ENCODE measurements at regions not wholly inside any gene's neighbourhood (a gene's known extent, or its start where the extent isn't known, plus 50 kb on each side); places are given as distances from the start of the nearest gene placed in this dataset.

GRCh38 chr7:137166363-137166762, 177.2 kb downstream of the PTN start:
- CTCF ChIA-PET, result no interaction called here
- Histone ChIP-seq H3K4me2 (ENCODE audit: low read length) (no peak overlapping the region), H3K9me2 (ENCODE audit: insufficient read depth) (no peaks in the 10 kb centered on the region), H3K36me3 (ENCODE audit: control insufficient read depth in 1 of 2, insufficient read depth in 2 of 2, low read length in 2 of 2) (no peaks in the 10 kb centered on the region), H2AFZ (ENCODE audit: low read depth, low read length, poor library complexity, severe bottlenecking) (no peak overlapping the region), H3K4me1 (ENCODE audit: control insufficient read depth in 1 of 2, insufficient read depth in 2 of 2, low read length in 2 of 2) (no peaks in the 10 kb centered on the region), H3K9me3 (ENCODE audit: control insufficient read depth in 1 of 2, insufficient read depth in 1 of 2, low read depth in 1 of 2, low read length in 2 of 2) (peaks cover 0 to 17% of the 10 kb centered on the region in 2 experiments; a peak in 2 of 4 replicates), H3K9ac (ENCODE audit: low read length) (no peak overlapping the region), H3K27ac (ENCODE audit: low read depth, low read length) (no peak overlapping the region), H4K20me1 (ENCODE audit: insufficient read depth) (no peaks in the 10 kb centered on the region), H3K4me3 (replicated peaks in 1 of 2; ENCODE audit: low read depth in 1 of 2, low read length in 2 of 2) (no peak overlapping the region), H3K27me3 (ENCODE audit: insufficient read depth, low read length) (no peaks in the 10 kb centered on the region), H3K79me2 (ENCODE audit: insufficient read depth, low read length) (no peaks in the 10 kb centered on the region)
- no peak for DNase-seq (ENCODE audit: low read depth, low spot score)
- intact Hi-C loops (cut with micrococcal nuclease), result no loop called here
- no peak for ATAC-seq
- TF ChIP-seq SP1 (IDR thresholded peaks at IDR 0.05; ENCODE audit: low read depth) (no peak), JUND (IDR thresholded peaks at IDR 0.05) (no peak), ATF3 (IDR thresholded peaks at IDR 0.05) (no peak), EZH2 (IDR thresholded peaks at IDR 0.05) (no peak), SIN3A (IDR thresholded peaks at IDR 0.05; ENCODE audit: low read depth) (no peak), TCF7L2 (IDR thresholded peaks at IDR 0.05; ENCODE audit: borderline replicate concordance, extremely low read depth, insufficient read depth, insufficient read length) (no peak), ZFX (IDR thresholded peaks at IDR 0.05) (no peak), ZNF274 (IDR thresholded peaks at IDR 0.05; ENCODE audit: low read depth, low read length) (no peak), SRF (IDR thresholded peaks at IDR 0.05; ENCODE audit: low read depth) (no peak), CBX3 (IDR thresholded peaks at IDR 0.05; ENCODE audit: low read depth) (no peak), RAD21 (IDR thresholded peaks at IDR 0.05; ENCODE audit: low read depth) (no peak), ZBTB33 (IDR thresholded peaks at IDR 0.05; ENCODE audit: extremely low read depth, insufficient replicate concordance, low read length) (no peak), POLR2A (IDR thresholded peaks at IDR 0.05; ENCODE audit: borderline replicate concordance, extremely low read depth, insufficient read depth, insufficient read length) (no peak), POLR2AphosphoS5 (IDR thresholded peaks at IDR 0.05; ENCODE audit: low read depth, low read length) (no peak)
- TF ChIP-seq, protein P1, sequence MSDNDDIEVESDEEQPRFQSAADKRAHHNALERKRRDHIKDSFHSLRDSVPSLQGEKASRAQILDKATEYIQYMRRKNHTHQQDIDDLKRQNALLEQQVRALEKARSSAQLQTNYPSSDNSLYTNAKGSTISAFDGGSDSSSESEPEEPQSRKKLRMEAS (IDR thresholded peaks at IDR 0.05), result no peak
- BruUV-seq (replicated peaks), result no TSS peak
- POLR2A ChIA-PET, result no interaction called here
- RAD21 ChIA-PET (ENCODE audit: low non-redundant PET in 1 of 2, low total read pairs in 2 of 2, uncharacterized antibody in 2 of 2, unreplicated experiment in 2 of 2), result no interaction called here
